NCI-H526 treated with DMSO at 0.1 percent for 48 hours (cell line): ENCODE measurements at regions not wholly inside any gene's neighbourhood (a gene's known extent, or its start where the extent isn't known, plus 50 kb on each side); places are given as distances from the start of the nearest gene placed in this dataset.
"Not testable (repeated sequence)": the region's sequence is repeated elsewhere in the genome, so short reads cannot be mapped to it uniquely, and the experiment has no call there.

Source experiments
- DNase-seq: peaks from one replicate; lab custom pipeline; 2025; lab: John Stamatoyannopoulos, UW

GRCh38 chr1:116851189-116851588 is 58.5 kb upstream of the PTGFRN start:
- not testable (repeated sequence) for DNase-seq

- no peak for DNase-seq
Observed at GRCh38 chr1:116851846-116852245, 57.9 kb upstream of the PTGFRN start.

- no peak for DNase-seq
Observed at GRCh38 chr1:116852367-116852766, 57.3 kb upstream of the PTGFRN start.

GRCh38 chr1:116852910-116853309 is 56.8 kb upstream of the PTGFRN start:
- no peak for DNase-seq

- DNase-seq: peak; percentile 23
Observed at GRCh38 chr1:116853680-116854402, 55.9 kb upstream of the PTGFRN start.

- peak; percentile 21 for DNase-seq
Observed at GRCh38 chr1:116854403-116854690, 55.4 kb upstream of the PTGFRN start.

- no peak for DNase-seq
Observed at GRCh38 chr1:116854716-116855115, 55.0 kb upstream of the PTGFRN start.

- peak; percentile 6 for DNase-seq
Observed at GRCh38 chr1:116855191-116855619, 54.5 kb upstream of the PTGFRN start.

- DNase-seq: no peak
Observed at GRCh38 chr1:116855773-116856201, 53.9 kb upstream of the PTGFRN start.

- no peak for DNase-seq
Observed at GRCh38 chr1:116856312-116856711, 53.4 kb upstream of the PTGFRN start.

- DNase-seq: no peak
Observed at GRCh38 chr1:116857092-116857491, 52.6 kb upstream of the PTGFRN start.
